Inflammatory macrophage treated with lipopolysaccharide for 4 hours (primary cell): ENCODE measurements at regions not wholly inside any gene's neighbourhood (a gene's known extent, or its start where the extent isn't known, plus 50 kb on each side); places are given as distances from the start of the nearest gene placed in this dataset.
"Not testable (repeated sequence)": the region's sequence is repeated elsewhere in the genome, so short reads cannot be mapped to it uniquely, and the experiment has no call there.

ENCODE experiments used
- DNase-seq: peaks from one replicate; pipeline ENCODE4 v3.0.0-alpha.2; 2020

DNA sequence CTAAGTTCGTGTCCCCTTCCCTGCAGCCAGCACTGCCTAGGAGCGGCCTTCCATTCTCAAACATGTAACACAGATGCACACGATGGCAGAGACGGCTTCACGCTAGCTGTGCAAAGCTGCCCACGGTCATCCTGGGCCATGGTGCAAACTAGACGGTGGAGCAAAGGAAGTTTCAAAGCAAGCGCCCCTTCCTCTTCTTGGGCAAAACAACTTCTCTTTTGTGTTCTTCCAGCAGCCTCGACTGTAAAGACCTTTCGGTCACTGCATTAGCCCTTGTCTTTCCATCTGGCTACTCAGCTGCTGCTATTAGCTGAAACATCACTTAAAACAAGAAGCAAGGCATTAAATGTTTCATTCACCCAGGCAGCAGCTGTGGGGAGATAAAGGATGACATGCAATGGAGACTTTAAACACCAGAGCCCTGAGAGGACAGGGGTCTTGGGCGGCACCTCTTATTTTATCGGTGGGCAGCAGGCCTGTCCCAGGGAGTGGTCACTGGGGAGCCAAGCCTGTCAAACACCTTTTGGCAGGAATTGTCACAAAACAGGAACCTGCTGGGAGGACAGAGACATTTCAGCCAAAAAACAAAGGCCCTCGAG is 214.8 kb downstream of the KLF6 start:
- DNase-seq, result no peak

DNA sequence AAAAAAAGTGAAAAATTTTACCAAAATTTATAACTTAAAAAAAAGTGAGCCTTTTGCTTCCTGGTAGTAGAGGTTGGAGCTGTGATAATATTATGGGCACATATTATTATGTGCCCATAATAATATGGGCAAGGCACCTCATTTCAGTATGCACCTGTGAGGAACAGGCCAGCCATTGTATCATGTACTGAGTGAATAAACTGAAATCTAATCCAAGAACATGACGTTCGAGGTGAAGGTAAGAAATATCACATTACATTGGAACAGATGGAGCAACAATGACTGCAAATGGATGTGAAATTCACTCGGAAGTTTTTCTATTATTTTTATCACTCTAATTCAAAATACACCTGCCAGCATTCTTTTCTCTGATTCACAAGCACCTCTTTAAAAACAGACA is 216.0 kb downstream of the KLF6 start:
- no peak for DNase-seq

DNA sequence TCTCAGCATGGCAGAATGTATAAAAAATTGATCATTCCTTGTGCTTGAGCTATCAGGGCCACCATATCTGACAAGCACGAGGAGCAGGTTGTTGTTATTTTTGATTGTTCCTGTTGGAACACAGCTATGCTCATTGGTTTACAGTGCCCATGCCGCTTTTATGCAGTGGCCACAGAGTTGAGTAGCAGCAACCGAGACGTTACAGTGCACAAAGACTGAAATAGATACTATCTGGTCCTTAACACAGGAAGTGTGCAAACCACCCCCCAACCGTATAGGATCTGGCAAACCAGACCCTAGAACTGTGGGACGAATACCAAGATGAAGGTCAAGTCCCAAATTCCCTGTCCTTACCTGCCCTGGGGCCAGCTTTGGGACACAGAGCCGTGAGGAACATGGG is 216.6 kb downstream of the KLF6 start:
- DNase-seq, result no peak

DNA sequence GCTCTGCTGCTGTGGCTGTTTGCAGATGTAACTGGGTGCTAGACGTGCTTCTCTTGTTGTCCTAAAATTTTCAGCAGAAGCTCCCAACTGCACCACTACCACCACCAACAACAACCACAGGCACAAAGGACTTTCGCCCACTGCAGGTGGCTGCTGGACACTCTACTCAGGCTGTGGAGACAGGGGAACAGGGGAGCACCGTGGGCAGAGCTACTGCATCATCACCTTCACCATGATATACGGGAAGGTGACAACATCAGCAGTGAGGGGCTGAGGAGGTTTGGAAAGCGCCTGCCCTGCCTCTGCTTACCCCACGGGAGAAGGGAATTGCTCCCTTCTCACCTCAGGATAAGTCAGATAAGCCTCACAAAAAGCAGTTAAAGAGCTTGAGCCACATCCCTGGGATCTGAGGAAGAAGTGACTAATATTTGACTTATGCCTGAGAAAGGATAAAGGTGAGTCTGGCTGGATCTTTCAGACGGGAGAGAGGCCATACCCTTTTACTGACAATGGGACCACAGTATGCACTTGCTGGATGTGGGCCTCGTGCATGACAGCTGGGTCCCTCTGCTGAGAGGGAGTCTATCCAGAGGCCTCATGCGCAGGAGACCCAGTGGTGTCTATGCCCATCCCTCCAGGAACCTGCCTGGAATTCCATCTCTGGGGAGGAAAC is 217.6 kb downstream of the KLF6 start:
- DNase-seq, result no peak

DNA sequence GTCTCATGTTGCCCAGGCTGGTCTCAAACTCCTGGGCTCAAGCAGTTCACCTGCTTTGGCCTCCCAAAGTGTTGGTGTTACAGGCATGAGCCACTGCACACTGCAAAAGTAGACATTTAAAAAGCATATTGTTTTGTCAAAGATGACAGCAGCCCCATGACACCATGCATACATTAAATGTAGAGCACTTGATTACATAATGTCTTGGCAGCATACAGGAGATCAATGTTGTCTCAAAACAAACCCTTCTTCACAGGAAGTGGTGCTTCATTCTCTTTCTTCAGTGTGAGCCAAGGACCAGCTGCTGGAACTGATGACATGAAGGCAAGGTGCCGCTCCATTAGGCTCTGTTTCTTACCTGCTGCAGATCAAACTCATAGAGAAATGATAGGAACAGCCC is 218.4 kb downstream of the KLF6 start:
- no peak for DNase-seq

DNA sequence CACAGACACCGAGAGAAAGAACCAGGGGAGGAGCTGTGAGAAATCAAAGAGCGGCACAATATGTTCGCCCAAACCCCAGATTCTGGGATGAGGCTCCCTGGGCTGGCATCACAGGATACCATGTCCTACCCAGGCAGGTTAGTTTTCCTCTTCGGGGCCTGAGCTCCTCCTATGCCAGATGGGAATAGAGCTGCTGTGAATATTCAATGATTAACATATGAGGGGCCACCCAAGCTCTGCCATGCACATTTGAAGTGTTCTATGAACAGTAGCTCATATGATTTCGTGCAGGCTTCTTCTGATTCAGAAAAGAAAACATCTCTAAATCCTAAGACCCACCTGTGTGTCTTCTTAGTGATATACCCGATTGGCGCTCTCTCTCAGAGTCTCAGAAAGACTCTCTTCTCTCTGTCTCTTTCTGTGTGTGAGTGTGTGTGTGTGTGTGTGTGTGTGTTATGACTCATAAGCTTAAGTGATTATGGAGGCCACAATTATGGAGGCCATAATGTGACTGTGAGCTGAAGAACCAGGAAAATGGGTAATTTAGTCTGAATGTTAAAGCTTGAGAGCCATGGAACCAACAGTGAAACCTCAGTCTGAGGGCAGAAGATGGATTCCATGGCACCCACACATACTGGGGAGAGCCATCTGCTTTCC is 220.5 kb downstream of the KLF6 start:
- no peak for DNase-seq

DNA sequence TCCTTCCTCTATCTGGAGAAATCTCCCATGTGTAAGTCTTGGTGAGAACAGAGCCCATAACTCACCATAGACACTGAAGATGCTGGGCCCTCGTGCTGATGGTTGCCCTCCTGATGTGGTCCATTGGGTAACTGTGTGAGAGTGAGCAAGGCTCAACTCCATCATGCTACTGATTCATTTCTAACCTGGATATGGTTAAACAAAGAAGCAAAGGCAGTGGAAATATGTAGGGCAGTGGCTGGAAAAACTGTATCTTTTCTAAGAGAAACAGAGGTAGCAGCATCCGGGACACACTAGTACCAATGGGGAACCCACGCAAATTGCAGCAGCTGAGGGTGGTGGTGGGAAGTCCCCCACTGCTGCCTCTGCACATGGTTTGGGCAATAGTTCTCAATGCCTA is 221.7 kb downstream of the KLF6 start:
- DNase-seq, result no peak

DNA sequence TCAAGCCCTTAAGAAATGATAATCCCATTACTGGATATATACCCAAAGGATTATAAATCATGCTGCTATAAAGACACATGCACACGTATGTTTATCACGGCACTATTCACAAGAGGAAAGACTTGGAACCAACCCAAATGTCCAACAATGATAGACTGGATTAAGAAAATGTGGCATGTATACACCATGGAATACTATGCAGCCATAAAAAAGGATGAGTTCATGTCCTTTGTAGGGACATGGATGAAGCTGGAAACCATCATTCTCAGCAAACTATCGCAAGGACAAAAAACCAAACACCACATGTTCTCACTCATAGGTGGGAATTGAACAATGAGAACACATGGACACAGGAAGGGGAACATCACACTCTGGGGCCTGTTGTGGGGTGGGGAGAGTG is 224.4 kb downstream of the KLF6 start:
- DNase-seq, result not testable (repeated sequence)

DNA sequence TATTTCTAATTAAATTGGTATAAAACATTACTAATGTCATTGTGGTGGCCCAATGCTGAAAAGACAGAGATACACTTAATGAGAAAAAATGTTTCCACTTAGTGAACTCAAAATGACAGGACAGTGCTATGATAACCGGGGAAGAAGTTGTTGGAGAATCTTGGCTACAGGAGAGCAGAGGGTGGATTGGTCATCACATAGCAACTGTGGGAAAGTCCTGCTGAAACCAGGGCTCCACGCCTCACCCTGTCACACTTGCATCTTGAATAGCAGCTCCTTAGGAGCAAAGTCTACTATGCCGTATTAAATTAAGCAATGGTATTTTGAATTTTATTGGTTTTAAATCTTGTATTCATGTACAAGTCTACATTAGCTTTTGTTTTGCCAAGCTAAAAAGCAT is 225.5 kb downstream of the KLF6 start:
- no peak for DNase-seq

DNA sequence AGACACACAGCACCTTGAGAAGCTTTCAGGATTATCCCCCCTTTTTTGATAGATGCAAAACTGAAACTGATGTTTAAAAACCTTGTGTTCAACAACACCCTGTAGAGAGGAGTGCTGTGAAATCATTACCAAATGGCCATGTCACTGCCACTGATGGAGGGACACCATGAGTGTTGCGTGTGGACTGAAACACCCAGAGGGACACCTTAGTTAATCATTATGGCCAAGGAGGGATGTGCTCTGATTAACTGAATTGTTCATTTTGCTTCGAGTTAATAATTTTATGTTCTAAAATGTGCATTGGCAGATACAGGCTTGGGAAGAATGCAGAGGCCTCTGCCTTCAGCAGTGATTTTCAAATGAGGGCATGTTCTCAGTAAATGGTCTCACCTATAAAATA is 226.0 kb downstream of the KLF6 start:
- DNase-seq, result no peak

DNA sequence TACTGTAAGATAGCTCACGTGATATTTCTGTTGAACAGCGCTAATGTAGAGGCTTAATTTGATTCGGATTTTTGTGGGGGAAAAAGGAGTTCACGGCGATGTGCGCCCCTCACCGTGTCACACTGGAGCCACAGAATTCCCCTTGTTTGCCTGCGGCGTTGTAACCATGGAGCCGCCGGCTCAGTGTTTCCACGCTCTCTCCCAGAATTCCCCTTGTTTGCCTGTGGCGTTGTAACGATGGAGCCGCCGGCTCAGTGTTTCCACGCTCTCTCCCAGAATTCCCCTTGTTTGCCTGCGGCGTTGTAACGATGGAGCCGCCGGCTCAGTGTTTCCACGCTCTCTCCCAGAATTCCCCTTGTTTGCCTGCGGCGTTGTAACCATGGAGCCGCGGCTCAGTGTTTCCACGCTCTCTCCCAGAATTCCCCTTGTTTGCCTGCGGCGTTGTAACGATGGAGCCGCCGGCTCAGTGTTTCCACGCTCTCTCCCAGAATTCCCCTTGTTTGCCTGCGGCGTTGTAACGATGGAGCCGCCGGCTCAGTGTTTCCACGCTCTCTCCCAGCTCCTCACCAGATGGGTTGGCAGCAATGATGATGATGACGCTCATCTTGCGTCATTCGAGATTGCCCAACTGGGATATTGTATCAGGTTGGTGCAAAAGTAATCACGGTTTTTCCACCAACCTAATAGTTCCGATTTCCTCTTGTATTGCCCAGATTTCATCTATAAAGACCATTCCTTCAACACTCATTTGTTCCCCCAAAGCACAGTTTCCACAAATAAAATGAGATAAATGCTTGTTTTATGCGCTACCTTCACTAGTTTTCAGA is 228.6 kb downstream of the KLF6 start:
- DNase-seq, result peak; percentile 13

DNA sequence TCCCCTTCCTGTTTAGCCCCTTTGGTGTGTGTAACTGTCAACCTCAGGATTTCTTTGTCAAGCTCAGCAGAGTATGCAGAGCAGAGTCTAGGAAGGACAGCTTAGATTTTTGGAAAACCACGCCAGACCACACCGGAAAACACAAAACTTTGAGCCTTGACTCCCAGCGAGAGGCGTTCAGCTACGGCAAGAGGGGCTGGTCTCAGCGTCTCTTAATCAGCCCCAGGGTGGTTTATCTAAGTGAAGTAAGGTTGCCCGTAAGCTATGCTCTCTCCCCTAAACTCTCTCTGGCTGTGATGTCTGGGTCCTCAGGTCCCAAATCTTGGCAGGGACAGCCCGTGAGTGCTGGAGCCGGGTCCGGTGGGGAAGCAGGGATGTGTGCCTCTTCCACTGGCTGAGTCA is 230.9 kb downstream of the KLF6 start:
- no peak for DNase-seq

DNA sequence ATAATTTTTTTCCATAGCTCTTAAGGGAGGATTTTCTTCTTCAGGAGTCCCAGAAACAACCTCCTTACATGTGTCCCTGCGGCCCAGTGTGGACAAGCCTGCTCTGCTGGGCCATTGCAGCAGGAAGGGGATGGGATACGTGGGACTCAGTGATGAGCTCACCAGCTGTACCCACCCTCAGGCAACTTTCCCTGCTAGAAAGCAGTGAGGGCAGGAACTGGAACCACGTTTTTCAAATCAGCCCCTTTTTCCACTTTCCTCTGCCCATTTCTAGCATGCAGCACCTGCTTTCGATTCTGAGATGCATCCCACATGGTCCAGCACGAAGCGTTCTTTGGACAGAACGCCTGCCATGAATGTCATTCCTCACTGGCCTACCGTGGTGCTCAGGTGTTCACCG is 232.7 kb downstream of the KLF6 start:
- no peak for DNase-seq

DNA sequence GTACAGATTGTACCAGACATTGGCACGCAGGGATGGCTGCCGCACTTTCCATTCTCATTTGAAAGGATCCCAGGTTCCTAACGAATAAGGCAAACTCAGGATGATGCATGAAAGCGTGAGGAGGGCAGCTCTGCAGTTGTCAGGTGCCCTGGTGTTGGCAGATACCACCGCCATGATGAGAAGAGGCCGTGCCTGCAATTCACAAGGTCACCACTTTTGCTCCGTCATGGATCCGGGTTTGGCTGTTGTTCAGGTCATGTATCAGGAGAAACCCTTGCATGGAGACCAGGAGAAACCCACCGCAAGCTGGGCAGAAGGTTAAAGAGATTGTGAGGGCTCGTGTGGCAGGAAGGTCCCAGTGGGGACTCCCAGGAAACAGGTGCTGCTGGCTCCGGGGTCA is 233.2 kb downstream of the KLF6 start:
- no peak for DNase-seq

DNA sequence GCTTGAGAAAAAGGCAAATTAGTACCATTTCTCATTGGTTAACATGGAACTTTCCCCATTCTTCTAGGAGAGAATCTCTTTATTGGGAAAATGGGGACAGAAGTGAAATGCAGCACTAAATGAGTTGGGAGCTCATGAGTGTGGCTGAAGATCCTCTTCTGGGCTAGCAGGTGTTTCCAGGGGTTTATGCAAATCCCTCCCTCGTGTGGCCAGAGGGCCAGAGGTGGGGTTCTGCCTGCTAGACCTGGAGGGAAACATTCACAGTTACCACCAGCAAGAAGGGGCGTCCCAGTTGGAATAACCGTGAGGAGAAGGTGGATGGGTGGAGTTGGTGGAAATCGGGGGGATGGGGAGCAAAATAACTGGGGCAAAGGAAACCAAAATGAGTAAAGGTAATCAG is 235.9 kb downstream of the KLF6 start:
- no peak for DNase-seq

DNA sequence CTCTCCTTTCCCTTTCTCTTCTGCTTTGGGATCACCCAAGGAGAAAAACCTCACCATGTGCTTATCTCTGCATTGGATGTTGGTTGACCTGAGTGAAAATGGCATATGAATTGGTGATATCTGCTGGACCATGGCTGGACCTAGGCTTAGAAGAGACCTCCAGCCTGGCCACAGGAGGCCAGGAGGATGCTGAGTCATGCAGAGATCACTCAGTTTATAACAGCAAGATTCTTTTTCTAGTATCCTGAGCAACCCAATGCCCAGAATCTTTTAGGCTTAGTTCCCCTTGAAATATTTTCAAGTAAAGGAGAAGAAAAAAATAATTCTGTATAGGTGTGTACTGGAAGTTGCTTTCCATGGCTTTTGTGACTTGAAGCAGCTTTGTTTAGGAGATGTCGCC is 236.3 kb downstream of the KLF6 start:
- DNase-seq, result no peak

DNA sequence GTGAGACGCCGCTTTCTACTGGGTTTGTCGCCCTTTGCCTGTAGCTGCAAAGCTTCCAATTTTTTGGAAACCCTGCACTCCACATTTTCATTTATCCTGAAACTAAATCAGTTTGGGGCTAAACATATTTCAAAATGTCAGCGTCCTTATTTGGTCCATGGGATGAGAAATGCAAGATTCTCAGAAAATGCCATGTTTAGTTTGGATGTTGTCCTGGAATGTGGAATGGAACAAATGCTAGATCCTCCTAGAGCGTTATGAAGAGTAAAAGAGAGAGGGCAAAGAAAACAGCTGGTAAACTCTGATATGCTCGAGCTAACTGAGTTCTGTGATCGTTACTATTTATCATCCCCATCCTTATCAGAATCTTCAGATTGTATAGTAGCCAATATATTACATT is 236.9 kb downstream of the KLF6 start:
- DNase-seq, result no peak

DNA sequence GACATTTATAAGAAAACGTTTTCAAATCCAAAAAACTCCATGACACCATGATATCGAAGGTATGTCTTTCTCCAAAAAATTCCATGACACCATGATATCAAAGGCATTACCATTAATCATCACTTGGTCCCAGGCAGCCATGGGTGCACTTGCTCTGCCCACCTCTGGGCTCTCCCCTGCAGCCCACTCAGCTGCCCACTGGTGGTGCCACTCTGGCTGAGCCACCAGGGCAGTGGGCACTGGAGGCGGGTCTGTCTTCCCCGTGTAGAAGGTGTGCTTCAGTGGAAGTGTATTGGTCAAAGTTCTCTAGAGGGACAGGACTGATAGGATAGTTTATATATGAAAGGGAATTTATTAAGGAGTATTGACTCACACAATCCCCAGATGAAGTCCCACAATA is 240.4 kb downstream of the KLF6 start:
- DNase-seq, result no peak

DNA sequence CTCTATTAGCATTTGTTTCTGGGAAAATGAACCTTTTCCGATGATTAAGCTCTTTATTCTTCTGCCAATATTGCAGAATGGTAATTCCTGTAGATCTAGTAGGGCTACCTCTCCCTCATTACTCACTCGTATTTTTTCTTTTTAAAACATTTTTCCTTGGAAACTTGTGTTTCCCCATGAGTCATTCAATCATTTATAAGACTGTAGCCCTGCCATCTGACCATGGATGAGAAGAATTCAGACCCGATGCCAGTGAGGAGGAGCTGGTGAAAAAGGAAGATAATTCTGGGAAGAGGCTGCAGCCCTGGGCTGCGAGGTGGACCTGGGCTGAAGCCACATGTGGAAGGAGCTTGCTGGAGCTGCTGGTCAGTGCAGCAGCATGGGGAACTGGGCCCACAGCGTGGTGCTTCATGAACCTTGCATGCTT is 242.8 kb downstream of the KLF6 start:
- DNase-seq, result no peak

DNA sequence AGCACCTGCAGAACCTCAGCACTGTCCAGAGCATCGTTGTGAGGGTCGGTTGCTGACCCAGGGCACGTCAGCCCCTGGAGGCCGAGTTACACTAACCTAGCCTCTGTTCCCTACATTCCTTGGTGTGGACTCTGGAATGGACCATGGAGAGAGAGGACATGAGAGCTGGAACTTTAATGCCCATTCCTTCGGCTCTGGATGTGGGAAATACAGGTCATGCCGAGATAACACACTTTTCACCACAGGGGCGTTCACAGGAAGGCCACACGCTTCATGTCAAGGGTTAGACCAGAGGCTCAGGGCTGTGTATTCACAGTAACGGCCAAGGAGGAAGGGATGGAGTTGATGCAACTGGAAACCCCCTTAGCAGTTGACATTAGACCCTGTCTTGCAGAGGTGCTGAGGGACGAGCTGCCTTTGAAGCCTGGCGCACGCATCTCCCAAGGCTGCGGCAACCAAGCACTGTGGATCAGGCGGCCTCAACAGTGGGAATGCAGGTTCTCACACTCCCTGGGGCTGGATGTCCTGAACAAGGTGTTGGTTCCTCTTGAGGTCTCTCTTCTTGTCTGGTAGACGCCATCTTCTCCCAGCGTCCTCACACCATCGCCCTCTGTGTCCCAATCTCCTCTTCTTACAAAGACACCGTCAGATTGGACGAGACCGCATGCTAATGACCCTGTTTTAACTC is 245.2 kb downstream of the KLF6 start:
- no peak for DNase-seq

DNA sequence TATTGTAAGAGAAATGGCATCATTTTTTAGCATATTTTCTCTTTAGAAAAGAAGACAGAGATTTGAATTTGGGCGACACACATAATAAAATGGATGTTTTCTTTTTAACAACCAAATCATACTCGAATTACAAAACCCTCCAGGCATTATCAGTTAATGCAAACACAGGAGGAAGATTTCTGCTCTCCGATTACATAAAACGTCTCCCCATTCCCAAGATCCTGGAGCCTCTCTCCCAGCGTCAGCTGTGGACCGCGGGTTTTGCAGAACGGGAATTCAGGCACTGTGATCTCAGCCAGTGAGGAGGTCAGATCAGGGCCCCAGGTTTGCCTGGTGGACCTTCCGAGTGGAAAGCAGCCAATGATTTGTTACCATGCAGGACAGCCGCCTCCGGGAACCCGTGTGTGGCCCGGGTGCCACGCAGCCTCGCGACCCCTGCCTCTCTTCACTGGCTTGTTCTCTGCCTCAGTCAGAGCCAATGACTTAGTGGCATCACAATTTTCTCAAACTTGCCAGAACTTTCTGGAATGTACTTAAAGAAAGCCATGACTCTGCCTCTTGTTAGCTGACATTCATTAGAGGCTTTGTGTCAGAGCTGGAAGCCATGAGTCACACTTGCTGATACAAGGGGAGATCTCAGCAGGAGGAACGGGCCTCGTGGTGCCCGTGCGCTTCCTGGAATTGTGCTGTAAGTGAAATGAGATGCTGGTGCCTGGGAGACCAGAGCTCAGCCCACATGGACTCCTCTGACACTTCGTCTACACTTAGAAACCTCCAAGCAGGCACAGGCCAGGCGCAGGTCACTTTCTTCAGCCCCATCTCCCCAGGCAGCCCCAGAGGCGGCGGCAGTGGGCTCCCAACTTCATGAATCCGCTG is 246.1 kb downstream of the KLF6 start:
- no peak for DNase-seq

DNA sequence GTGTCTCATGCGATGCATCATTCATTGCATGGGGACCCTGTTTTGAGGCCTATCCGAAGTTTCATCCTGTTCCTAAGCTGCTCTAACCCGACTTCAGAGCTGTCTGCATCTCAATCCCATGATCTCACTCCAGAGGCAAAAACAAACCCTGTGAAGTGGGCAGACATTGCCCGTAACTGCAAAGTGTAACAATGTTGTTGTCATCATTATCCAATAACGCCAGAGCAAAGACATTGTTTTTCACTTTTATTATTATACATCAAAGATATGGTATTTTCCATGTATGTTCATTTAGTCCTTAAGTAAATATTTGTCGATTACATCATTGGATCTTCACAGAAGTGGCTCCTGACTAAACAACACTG is 246.7 kb downstream of the KLF6 start:
- DNase-seq, result no peak
